Fibroblast of villous mesenchyme (primary cell): ENCODE measurements at regions not wholly inside any gene's neighbourhood (a gene's known extent, or its start where the extent isn't known, plus 50 kb on each side); places are given as distances from the start of the nearest gene placed in this dataset.

Experiments
- DNase-seq: peaks from one replicate; pipeline ENCODE4 v3.0.0-alpha.2; 2010; ENCODE audit warnings: low read depth
- H3K4me3 ChIP-seq: 2 replicates; pipeline ENCODE4 v1.5.1; 2011; ENCODE audit warnings: low read depth, mild to moderate bottlenecking, low read length
- CTCF ChIP-seq: IDR thresholded peaks from 2 replicates; pipeline ENCODE4 v1.5.1; 2012; ENCODE audit warnings: low read depth, mild to moderate bottlenecking, low read length; ENCODE audit not compliant: insufficient read depth

- no peak overlapping the region for H3K4me3 ChIP-seq
- TF ChIP-seq CTCF = no peak
- no peak for DNase-seq
Observed at GRCh38 chr13:72599178-72599743, 128.2 kb downstream of the MZT1 start.

GRCh38 chr13:72590091-72590740 lies 137.2 kb downstream of the MZT1 start:
- no peak for DNase-seq
- H3K4me3 ChIP-seq = no peak overlapping the region
- no peak for TF ChIP-seq CTCF

GRCh38 chr13:72586518-72586917 lies 140.9 kb downstream of the MZT1 start:
- no peak overlapping the region for H3K4me3 ChIP-seq
- no peak for TF ChIP-seq CTCF
- DNase-seq = peak; percentile 1

DNA sequence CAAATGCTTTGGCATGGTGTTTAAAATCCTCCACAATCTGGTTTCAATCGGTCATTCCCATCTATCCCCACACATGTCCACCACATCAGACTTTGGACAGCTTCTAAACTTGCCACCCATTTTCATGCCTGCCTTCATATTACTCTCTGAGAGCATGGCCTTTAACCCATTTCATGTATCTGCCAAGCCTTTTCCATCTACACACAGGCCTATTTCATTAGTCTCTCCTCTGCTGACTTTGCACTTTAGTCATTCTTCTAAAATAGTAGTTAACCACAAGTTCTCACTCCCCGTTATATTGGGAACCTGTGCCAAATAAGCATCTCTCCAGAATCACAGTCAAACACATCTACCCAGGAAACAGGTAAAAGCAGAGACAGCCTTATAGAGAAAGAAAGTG lies 142.2 kb downstream of the MZT1 start:
- DNase-seq = no peak
- no peak for TF ChIP-seq CTCF
- no peak overlapping the region for H3K4me3 ChIP-seq

- no peak for TF ChIP-seq CTCF
Observed at GRCh38 chr13:72571191-72571590, 156.2 kb downstream of the MZT1 start.

DNA sequence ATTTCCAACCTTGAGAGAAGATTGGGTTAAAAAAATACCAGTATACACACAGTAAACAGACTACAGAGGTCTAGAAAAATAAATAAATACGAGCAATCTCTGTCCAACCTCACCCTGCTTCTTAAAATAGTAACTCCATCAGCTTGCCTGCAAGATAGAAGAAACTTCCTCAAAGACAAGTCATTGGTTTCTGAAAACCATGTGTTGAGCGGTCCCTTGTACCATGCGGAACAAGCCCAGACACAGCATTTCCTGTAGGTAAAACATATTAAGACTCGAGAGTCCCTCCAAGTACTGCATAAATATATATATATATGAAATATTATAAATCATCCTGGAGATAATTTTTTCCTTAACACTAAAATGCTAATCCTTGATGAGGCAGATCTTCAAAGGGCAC lies 157.4 kb downstream of the MZT1 start:
- DNase-seq = no peak
- TF ChIP-seq CTCF = no peak
- no peak overlapping the region for H3K4me3 ChIP-seq

More at GRCh38 chr13:72571191-72571590, 156.2 kb downstream of the MZT1 start:
- DNase-seq = no peak
- H3K4me3 ChIP-seq = no peak overlapping the region

- no peak for DNase-seq
- no peak overlapping the region for H3K4me3 ChIP-seq
- TF ChIP-seq CTCF = no peak
Observed at GRCh38 chr13:72567566-72567965, 159.9 kb downstream of the MZT1 start.
